ENCODE measurements at regions not wholly inside any gene's neighbourhood (a gene's known extent, or its start where the extent isn't known, plus 50 kb on each side); places are given as distances from the start of the nearest gene placed in this dataset.

DNA sequence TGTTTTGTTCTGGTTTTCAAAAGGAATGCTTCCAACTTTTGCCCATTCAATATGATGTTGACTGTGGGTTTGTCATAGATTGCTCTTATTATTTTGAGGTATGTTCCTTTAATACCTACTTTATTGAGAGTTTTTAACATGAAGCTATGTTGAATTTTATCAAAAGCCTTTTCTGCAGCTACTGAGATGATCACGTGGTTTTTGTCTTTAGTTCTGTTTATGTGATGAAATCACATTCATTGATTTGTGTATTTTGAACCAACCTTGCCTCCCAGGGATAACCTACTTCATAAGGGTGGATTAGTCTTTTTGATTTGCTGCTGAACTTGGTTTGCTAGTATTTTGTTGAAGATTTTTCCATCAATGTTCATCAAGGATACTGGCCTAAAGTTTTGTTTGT, 92.7 kb upstream of the TCF21 start:
- no peak overlapping the region for H3K27ac ChIP-seq
- H3K36me3 ChIP-seq: no peaks in the 10 kb centered on the region
- no peaks in the 10 kb centered on the region for H3K4me1 ChIP-seq (ENCODE audit: control insufficient read depth in 1 of 2, insufficient read depth in 1 of 2, low read depth in 1 of 2, low read length in 1 of 2)
- H3K27me3 ChIP-seq: no peaks in the 10 kb centered on the region
- H3K9me3 ChIP-seq: no peaks in the 10 kb centered on the region
- no peak overlapping the region for H3K4me3 ChIP-seq (ENCODE audit: low read depth in 1 of 2, low read length in 1 of 2)
- TF ChIP-seq, protein P1, sequence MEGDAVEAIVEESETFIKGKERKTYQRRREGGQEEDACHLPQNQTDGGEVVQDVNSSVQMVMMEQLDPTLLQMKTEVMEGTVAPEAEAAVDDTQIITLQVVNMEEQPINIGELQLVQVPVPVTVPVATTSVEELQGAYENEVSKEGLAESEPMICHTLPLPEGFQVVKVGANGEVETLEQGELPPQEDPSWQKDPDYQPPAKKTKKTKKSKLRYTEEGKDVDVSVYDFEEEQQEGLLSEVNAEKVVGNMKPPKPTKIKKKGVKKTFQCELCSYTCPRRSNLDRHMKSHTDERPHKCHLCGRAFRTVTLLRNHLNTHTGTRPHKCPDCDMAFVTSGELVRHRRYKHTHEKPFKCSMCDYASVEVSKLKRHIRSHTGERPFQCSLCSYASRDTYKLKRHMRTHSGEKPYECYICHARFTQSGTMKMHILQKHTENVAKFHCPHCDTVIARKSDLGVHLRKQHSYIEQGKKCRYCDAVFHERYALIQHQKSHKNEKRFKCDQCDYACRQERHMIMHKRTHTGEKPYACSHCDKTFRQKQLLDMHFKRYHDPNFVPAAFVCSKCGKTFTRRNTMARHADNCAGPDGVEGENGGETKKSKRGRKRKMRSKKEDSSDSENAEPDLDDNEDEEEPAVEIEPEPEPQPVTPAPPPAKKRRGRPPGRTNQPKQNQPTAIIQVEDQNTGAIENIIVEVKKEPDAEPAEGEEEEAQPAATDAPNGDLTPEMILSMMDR (IDR thresholded peaks at IDR 0.05): no peak

DNA sequence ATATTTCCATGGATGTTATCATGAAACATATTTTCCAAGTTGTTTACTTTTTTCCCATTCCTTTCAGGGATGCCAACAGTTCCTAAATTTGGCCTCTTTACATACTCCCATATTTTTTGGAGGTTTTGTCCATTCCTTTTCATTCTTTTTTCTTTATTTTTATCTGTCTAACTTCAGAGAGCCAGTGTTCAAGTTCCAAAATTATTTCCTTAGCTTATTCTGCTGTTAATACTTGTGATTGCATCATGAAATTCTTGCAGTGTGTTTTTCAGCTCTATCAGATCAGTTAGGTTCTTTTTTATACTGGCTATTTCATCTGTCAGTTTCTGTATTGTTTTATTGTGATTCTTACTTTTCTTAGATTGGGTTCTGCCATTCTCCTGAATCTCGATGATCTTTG, 89.9 kb upstream of the TCF21 start:
- H3K27me3 ChIP-seq: no peaks in the 10 kb centered on the region
- no peaks in the 10 kb centered on the region for H3K9me3 ChIP-seq
- no peaks in the 10 kb centered on the region for H3K36me3 ChIP-seq
- H3K4me3 ChIP-seq (ENCODE audit: low read depth in 1 of 2, low read length in 1 of 2): no peak overlapping the region
- H3K27ac ChIP-seq: no peak overlapping the region
- TF ChIP-seq, protein P1 (IDR thresholded peaks at IDR 0.05): no peak
- H3K4me1 ChIP-seq (ENCODE audit: control insufficient read depth in 1 of 2, insufficient read depth in 1 of 2, low read depth in 1 of 2, low read length in 1 of 2): no peaks in the 10 kb centered on the region

DNA sequence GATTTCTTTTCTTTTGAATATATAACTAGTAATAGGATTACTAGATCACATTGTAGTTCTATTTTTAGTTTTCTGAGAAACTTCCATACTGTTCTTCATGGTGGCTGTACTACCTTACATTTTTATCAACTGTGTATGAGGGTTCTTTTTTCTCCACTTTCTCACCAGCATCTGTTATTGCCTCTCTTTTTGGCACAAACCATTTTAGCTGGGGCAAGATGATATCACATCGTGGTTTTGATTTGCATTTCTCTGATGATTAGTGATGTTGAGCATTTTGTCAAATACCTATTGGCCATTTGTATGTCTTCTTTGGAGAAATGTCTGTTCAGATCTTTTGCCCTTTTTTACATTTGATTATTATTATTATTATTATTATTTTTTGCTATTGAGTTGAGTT, 86.1 kb upstream of the TCF21 start:
- Histone ChIP-seq H3K4me3 (ENCODE audit: low read depth in 1 of 2, low read length in 1 of 2) (no peak overlapping the region), H3K27ac (no peak overlapping the region), H3K4me1 (ENCODE audit: control insufficient read depth in 1 of 2, insufficient read depth in 1 of 2, low read depth in 1 of 2, low read length in 1 of 2) (no peaks in the 10 kb centered on the region), H3K36me3 (no peaks in the 10 kb centered on the region), H3K27me3 (no peaks in the 10 kb centered on the region), H3K9me3 (no peaks in the 10 kb centered on the region)
- TF ChIP-seq, protein P1 (IDR thresholded peaks at IDR 0.05): no peak

DNA sequence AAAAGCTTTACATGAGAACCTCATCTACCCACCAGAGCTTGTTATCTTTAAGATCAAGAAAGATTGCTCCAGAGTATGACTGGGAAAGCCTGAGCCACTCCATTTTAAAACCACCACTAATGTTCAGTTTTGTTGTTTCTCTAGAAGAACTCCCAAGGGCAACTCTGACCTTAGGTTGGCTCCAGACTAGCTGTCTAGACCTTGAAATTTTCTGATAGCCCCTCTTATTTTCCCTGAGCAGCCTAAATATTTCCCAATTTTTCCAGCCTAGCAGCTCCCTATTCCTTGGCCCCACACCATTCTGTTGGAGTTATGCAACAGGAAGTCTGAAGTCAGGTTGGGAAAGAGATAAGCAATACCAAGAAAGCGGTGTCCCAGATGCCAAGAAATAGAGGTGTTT, 84.6 kb upstream of the TCF21 start:
- H3K27ac ChIP-seq: no peak overlapping the region
- no peaks in the 10 kb centered on the region for H3K4me1 ChIP-seq (ENCODE audit: control insufficient read depth in 1 of 2, insufficient read depth in 1 of 2, low read depth in 1 of 2, low read length in 1 of 2)
- no peaks in the 10 kb centered on the region for H3K27me3 ChIP-seq
- no peaks in the 10 kb centered on the region for H3K9me3 ChIP-seq
- H3K4me3 ChIP-seq (ENCODE audit: low read depth in 1 of 2, low read length in 1 of 2): no peak overlapping the region
- no peaks in the 10 kb centered on the region for H3K36me3 ChIP-seq
- TF ChIP-seq, protein P1 (IDR thresholded peaks at IDR 0.05): no peak

DNA sequence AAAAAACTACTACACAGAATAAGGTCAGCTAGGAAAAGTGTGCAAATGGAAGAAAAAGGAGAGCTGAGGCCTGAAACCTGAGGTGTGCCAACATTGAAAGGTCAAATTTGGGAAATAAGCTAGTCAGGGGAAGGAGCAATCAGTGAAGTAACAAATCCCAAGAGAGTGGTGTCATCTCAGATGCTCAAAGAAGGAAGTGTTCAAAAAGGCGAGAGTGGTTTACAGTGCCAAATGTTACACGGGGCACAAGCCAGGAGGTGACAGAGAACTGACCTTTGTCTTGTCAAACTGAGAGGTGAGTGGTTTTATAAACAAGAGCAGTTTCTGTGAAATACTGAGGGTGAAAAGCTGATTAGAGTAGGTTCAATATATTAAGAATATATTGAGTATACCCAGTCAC, 83.0 kb upstream of the TCF21 start:
- H3K4me1 ChIP-seq (ENCODE audit: control insufficient read depth in 1 of 2, insufficient read depth in 1 of 2, low read depth in 1 of 2, low read length in 1 of 2): no peaks in the 10 kb centered on the region
- no peak overlapping the region for H3K4me3 ChIP-seq (ENCODE audit: low read depth in 1 of 2, low read length in 1 of 2)
- no peaks in the 10 kb centered on the region for H3K36me3 ChIP-seq
- H3K9me3 ChIP-seq: no peaks in the 10 kb centered on the region
- no peaks in the 10 kb centered on the region for H3K27me3 ChIP-seq
- TF ChIP-seq, protein P1 (IDR thresholded peaks at IDR 0.05): no peak
- H3K27ac ChIP-seq: no peak overlapping the region
